SU-DHL-6 (cell line): ENCODE measurements at regions not wholly inside any gene's neighbourhood (a gene's known extent, or its start where the extent isn't known, plus 50 kb on each side); places are given as distances from the start of the nearest gene placed in this dataset.

ENCODE experiments used
- H2AFZ ChIP-seq: fragments of 200-600 bp; sonication (generic); 2 replicates; pipeline ENCODE4 v1.6.1; 2014; ENCODE audit warnings: low read depth, mild to moderate bottlenecking, moderate library complexity, mixed read lengths, antibody characterized with exemption, low read length; ENCODE audit not compliant: severe bottlenecking
- H3F3A ChIP-seq: fragments of 200-600 bp; shearing (Covaris generic); 2 replicates; pipeline ENCODE4 v1.6.0; 2016; ENCODE audit warnings: antibody characterized with exemption, mild to moderate bottlenecking; ENCODE audit not compliant: insufficient read depth
- H3K27ac ChIP-seq: fragments of 200-600 bp; sonication (generic); 2 replicates; pipeline ENCODE4 v1.5.1; 2016; ENCODE audit warnings: low read depth, mild to moderate bottlenecking, low read length, moderate library complexity, mixed read lengths
- H3K27me3 ChIP-seq: fragments of 200-600 bp; sonication (generic), shearing (Covaris generic); 2 replicates; pipeline ENCODE4 v1.6.0; 2014; ENCODE audit warnings: mild to moderate bottlenecking, low read length
- H3K36me3 ChIP-seq: fragments of 200-600 bp; sonication (generic); 2 replicates; pipeline ENCODE4 v1.6.1; 2014; ENCODE audit warnings: mild to moderate bottlenecking, low read length, mixed read lengths
- H3K4me2 ChIP-seq: fragments of 300-600, 200-600 bp; shearing (Covaris generic), sonication (generic); 2 replicates; pipeline ENCODE4 v1.6.0; 2014; ENCODE audit warnings: low read length, low read depth, mild to moderate bottlenecking; ENCODE audit not compliant: poor library complexity, severe bottlenecking
- H3K4me3 ChIP-seq: fragments of 200-600 bp; sonication (generic); 2 replicates; pipeline ENCODE4 v1.5.1; 2014; ENCODE audit warnings: antibody characterized with exemption, low read length, mild to moderate bottlenecking, mixed read lengths; ENCODE audit not compliant: insufficient read depth, poor library complexity, severe bottlenecking
- H3K79me2 ChIP-seq: fragments of 200-600 bp; sonication (generic); 2 replicates; pipeline ENCODE4 v1.6.1; 2014; ENCODE audit warnings: mild to moderate bottlenecking, low read length, moderate library complexity; ENCODE audit not compliant: insufficient read depth
- H3K9ac ChIP-seq: fragments of 200-600 bp; sonication (generic); 2 replicates; pipeline ENCODE4 v1.7.0; 2014; ENCODE audit warnings: mild to moderate bottlenecking, low read length
- H3K9me2 ChIP-seq: fragments of 200-600 bp; sonication (generic); replicated peaks from 2 replicates; pipeline ENCODE4 v1.6.1; 2014; ENCODE audit warnings: low read length; ENCODE audit not compliant: insufficient read depth
- H3K9me3 ChIP-seq: fragments of 200-600 bp; sonication (generic); 2 replicates; pipeline ENCODE4 v1.6.1; 2014; ENCODE audit warnings: low read length, mixed read lengths; ENCODE audit not compliant: insufficient read depth
- H4K20me1 ChIP-seq: fragments of 200-600 bp; sonication (generic); 2 replicates; pipeline ENCODE4 v1.6.1; 2014; ENCODE audit warnings: low read depth, mild to moderate bottlenecking, antibody characterized with exemption, low read length, moderate library complexity, mixed read lengths
- CTCF ChIP-seq: fragments of 200-600 bp; sonication (generic); IDR thresholded peaks from one replicate; pipeline ENCODE4 v1.5.1; 2017; ENCODE audit warnings: antibody characterized with exemption, mild to moderate bottlenecking, low read length, moderate library complexity; ENCODE audit not compliant: insufficient read depth, poor library complexity, severe bottlenecking
- EZH2phosphoT487 ChIP-seq: fragments of 200-600 bp; sonication (generic), shearing (Covaris generic); conservative IDR thresholded peaks from 2 replicates; pipeline ENCODE4 v1.6.1; 2018; ENCODE audit warnings: mild to moderate bottlenecking, antibody characterized with exemption, low read length, moderate library complexity, mixed read lengths

DNA sequence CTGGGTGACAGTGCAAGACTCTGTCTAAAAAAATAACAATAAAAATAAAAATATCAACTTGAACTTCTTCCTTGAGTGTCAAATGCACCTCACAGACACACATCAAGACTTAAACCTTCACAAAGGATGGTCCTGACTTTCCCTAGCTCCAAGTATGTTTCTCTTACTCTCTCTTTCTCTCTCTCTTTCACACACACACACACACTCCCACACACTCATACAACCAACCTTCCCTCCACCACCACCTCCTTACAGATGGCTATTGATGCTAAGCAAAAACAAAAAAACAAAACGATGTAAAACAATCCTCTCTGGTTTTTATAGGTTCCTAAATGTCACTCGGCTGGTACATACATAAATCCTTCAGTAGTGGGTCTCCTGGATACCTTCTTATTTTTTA, 67.4 kb upstream of the ACVR2A start:
- Histone ChIP-seq H3K27me3 (no peaks in the 10 kb centered on the region), H3K4me2 (no peak overlapping the region), H3K9ac (no peak overlapping the region), H4K20me1 (no peaks in the 10 kb centered on the region), H3K79me2 (no peaks in the 10 kb centered on the region), H2AFZ (no peak overlapping the region), H3K9me2 (no peaks in the 10 kb centered on the region), H3K27ac (no peak overlapping the region), H3K36me3 (no peaks in the 10 kb centered on the region), H3F3A (no peaks in the 10 kb centered on the region), H3K4me3 (no peak overlapping the region), H3K9me3 (no peaks in the 10 kb centered on the region)
- TF ChIP-seq EZH2phosphoT487 (no peak), CTCF (no peak)

DNA sequence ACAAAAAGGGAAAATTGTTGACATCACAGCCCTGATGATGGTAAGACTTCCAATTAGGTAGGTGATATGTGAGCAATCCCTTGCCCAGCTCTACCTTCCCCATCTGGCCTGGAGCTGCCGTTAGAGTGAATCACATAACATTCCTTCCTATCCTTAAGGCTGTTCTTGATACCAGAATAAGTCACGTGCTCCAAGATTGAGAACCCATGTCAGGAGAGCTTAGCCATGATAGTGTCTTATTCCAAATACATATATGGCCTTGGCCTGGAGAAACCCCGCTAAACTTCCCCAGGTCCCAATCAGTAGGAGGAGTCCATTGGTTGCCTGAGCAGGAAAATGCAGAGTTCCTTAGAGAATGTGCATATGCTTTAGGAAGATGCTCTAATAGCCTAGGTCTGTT, 70.0 kb upstream of the ACVR2A start:
- no peaks in the 10 kb centered on the region for H4K20me1 ChIP-seq
- no peaks in the 10 kb centered on the region for H3F3A ChIP-seq
- no peaks in the 10 kb centered on the region for H3K9me3 ChIP-seq
- no peak overlapping the region for H3K4me3 ChIP-seq
- no peaks in the 10 kb centered on the region for H3K27me3 ChIP-seq
- no peak overlapping the region for H3K27ac ChIP-seq
- no peak overlapping the region for H2AFZ ChIP-seq
- H3K79me2 ChIP-seq: no peaks in the 10 kb centered on the region
- no peak overlapping the region for H3K4me2 ChIP-seq
- no peaks in the 10 kb centered on the region for H3K9me2 ChIP-seq
- H3K9ac ChIP-seq: no peak overlapping the region
- H3K36me3 ChIP-seq: no peaks in the 10 kb centered on the region
- TF ChIP-seq CTCF: no peak
- no peak for TF ChIP-seq EZH2phosphoT487

GRCh38 chr2:147773479-147773878, 71.3 kb upstream of the ACVR2A start:
- Histone ChIP-seq H3K27ac (no peak overlapping the region), H3K4me2 (no peak overlapping the region), H3K4me3 (no peak overlapping the region), H3K9me2 (no peaks in the 10 kb centered on the region), H3K9ac (no peak overlapping the region), H3K36me3 (no peaks in the 10 kb centered on the region), H3K27me3 (no peaks in the 10 kb centered on the region), H3K9me3 (no peaks in the 10 kb centered on the region), H3K79me2 (no peaks in the 10 kb centered on the region), H4K20me1 (no peaks in the 10 kb centered on the region), H3F3A (no peaks in the 10 kb centered on the region), H2AFZ (no peak overlapping the region)
- TF ChIP-seq EZH2phosphoT487: no peak
- TF ChIP-seq CTCF: no peak

DNA sequence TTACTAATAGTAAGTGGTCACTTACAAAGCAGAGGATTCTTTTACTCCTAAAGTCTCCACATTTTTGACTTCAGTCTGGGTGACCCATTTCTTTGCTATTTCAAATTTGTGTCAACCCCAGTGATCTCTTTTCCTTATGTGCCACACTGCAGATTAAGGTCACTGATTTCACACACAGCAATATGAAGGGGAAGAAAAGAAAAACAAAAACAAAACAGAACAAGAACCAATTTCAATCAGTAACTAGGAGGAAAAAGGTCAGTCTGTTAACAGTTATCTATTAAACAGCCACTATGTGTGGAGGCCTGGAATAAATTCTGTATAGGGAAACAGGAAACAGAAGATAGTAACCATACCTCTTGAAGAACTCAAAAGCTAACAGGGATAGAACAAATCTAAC, 72.0 kb upstream of the ACVR2A start:
- no peak overlapping the region for H2AFZ ChIP-seq
- no peak overlapping the region for H3K4me3 ChIP-seq
- no peaks in the 10 kb centered on the region for H3K36me3 ChIP-seq
- H4K20me1 ChIP-seq: no peaks in the 10 kb centered on the region
- no peaks in the 10 kb centered on the region for H3F3A ChIP-seq
- no peaks in the 10 kb centered on the region for H3K79me2 ChIP-seq
- no peaks in the 10 kb centered on the region for H3K27me3 ChIP-seq
- H3K9me3 ChIP-seq: no peaks in the 10 kb centered on the region
- no peak overlapping the region for H3K9ac ChIP-seq
- no peak overlapping the region for H3K27ac ChIP-seq
- no peak overlapping the region for H3K4me2 ChIP-seq
- TF ChIP-seq EZH2phosphoT487 (no peak), CTCF (no peak)
- no peaks in the 10 kb centered on the region for H3K9me2 ChIP-seq
